Fibroblast of skin of back (primary cell): ENCODE measurements at regions not wholly inside any gene's neighbourhood (a gene's known extent, or its start where the extent isn't known, plus 50 kb on each side); places are given as distances from the start of the nearest gene placed in this dataset.
"Not testable (repeated sequence)": the region's sequence is repeated elsewhere in the genome, so short reads cannot be mapped to it uniquely, and the experiment has no call there.

Source experiments
- DNase-seq: peaks from one replicate; pipeline ENCODE4 v3.0.0-alpha.2; 2013

GRCh38 chr12:17357396-17357795 is 732.6 kb downstream of the RERGL start:
- no peak for DNase-seq

- no peak for DNase-seq
Measured at GRCh38 chr12:17352164-17352563, 737.8 kb downstream of the RERGL start.

- no peak for DNase-seq
Measured at GRCh38 chr12:17348311-17348710, 741.7 kb downstream of the RERGL start.

- no peak for DNase-seq
Measured at GRCh38 chr12:17344649-17345048, 738.7 kb upstream of the LMO3 start.

GRCh38 chr12:17342381-17342961 is 736.5 kb upstream of the LMO3 start:
- DNase-seq, result no peak

- no peak for DNase-seq
Measured at GRCh38 chr12:17335487-17335886, 729.5 kb upstream of the LMO3 start.

GRCh38 chr12:17334784-17335183 is 728.8 kb upstream of the LMO3 start:
- DNase-seq, result no peak

GRCh38 chr12:17333287-17333686 is 727.3 kb upstream of the LMO3 start:
- no peak for DNase-seq

- DNase-seq, result no peak
Measured at GRCh38 chr12:17326649-17327048, 720.7 kb upstream of the LMO3 start.

GRCh38 chr12:17322090-17322489 is 716.1 kb upstream of the LMO3 start:
- DNase-seq, result no peak

GRCh38 chr12:17304503-17305347 is 698.8 kb upstream of the LMO3 start:
- no peak for DNase-seq

GRCh38 chr12:17302001-17302400 is 696.0 kb upstream of the LMO3 start:
- no peak for DNase-seq

- no peak for DNase-seq
Measured at GRCh38 chr12:17301544-17301943, 695.6 kb upstream of the LMO3 start.

GRCh38 chr12:17296882-17297281 is 690.9 kb upstream of the LMO3 start:
- DNase-seq, result no peak

GRCh38 chr12:17286874-17287273 is 680.9 kb upstream of the LMO3 start:
- no peak for DNase-seq

- DNase-seq, result no peak
Measured at GRCh38 chr12:17284873-17285272, 678.9 kb upstream of the LMO3 start.

GRCh38 chr12:17283563-17283962 is 677.6 kb upstream of the LMO3 start:
- no peak for DNase-seq

GRCh38 chr12:17282169-17282568 is 676.2 kb upstream of the LMO3 start:
- not testable (repeated sequence) for DNase-seq

GRCh38 chr12:17278946-17279345 is 673.0 kb upstream of the LMO3 start:
- DNase-seq, result no peak

- no peak for DNase-seq
Measured at GRCh38 chr12:17276196-17276595, 670.2 kb upstream of the LMO3 start.

- DNase-seq, result no peak
Measured at GRCh38 chr12:17266856-17267255, 660.9 kb upstream of the LMO3 start.

- DNase-seq, result no peak
Measured at GRCh38 chr12:17264603-17265002, 658.6 kb upstream of the LMO3 start.

GRCh38 chr12:17239874-17240273 is 633.9 kb upstream of the LMO3 start:
- no peak for DNase-seq

GRCh38 chr12:17235996-17236395 is 630.0 kb upstream of the LMO3 start:
- DNase-seq, result no peak
